ENCODE measurements at regions not wholly inside any gene's neighbourhood (a gene's known extent, or its start where the extent isn't known, plus 50 kb on each side); places are given as distances from the start of the nearest gene placed in this dataset.
"Not testable (repeated sequence)": the region's sequence is repeated elsewhere in the genome, so short reads cannot be mapped to it uniquely, and the experiment has no call there.

DNA sequence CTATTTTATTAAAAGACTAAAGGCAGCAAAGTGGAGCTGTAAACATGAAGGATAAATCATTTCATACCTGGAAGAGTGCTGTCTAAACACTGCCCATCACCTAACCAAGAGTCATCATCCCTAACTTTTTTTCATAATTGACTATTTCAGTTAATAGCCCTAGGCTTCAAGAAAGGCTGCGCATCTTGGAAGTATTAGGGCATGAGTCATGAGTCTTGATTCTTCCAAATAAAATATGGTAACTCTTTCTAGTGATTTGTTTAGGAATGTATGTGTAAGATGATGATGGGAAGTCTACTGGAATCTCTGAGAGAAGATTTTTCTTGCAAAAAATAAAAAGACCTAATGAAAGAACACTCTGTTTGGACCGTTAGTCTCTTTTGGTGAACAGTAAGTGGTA, 207.7 kb upstream of the AHR start:
- no peak for DNase-seq
- ATAC-seq = no peak

DNA sequence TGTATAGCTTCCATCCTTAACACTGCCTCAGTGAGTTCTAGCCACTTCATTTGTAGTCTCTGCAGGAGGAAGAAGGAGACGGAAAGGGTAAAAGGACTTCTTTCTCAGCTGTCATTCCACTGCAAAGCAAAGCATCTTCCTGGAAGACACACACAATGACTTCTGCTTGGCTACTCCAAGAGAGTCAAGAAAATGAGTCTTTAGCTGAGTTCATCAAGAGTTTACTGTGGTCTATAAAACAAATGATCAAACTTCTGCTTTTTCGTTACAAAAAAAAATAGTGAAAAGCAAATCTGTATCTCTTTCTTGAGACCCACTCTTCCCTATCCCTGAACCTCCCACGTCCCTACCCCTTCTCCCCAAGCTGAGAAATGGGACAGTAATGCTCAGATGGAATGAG, 205.0 kb upstream of the AHR start:
- DNase-seq = no peak

DNA sequence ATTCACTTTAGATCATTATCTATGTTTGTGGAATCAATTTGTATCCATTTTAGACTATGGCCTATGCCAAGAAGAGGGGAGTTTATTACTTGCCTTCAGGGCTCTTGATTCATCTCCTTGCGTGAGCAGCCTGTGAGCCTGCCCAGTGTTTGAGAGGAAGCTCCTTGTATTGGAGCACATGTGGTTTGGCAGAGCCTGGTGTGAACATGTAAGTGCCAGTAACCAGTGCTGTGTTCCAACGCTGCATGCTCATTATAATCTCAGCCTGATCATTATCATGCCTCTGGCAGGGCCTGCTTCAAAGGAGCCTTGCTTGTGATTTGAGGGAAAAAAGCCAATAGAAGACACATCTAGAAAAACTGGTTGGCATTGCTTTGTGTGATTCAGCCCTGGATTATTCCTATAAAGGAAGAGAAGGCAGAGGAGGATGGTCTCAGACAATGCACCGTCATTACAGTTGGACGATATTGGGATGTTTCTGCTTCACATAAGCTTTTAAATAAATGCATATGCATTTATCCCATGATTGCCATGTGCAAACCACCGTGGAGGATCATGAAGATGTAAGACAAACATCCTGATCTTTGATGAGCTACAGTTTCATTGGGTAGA, 203.4 kb upstream of the AHR start:
- DNase-seq (no peak), ATAC-seq (no peak)

More for the DNA sequence above, 205.0 kb upstream of the AHR start:
- ATAC-seq = no peak

DNA sequence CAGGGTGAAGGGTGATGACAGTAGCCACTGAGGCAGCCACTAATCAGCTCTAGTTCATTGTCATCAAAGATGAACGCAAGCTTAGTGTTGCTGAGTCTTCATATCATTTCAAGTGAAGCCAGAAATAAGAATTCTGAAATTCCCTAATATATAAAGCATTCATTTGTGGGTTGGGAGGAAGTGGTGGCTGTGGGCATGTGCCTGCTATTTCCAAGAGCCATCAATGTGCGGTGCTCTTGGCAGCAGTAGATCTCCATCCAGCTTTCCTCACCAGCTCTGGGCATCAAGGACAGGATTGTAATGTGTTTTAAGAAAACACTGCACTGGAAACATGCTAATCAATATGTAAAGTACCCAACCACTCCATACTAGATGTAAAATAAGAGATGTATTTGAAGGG, 202.5 kb upstream of the AHR start:
- no peak for DNase-seq
- no peak for ATAC-seq

- DNase-seq (no peak), ATAC-seq (no peak)
Observed at GRCh38 chr7:17097668-17098297, 200.7 kb upstream of the AHR start.

DNA sequence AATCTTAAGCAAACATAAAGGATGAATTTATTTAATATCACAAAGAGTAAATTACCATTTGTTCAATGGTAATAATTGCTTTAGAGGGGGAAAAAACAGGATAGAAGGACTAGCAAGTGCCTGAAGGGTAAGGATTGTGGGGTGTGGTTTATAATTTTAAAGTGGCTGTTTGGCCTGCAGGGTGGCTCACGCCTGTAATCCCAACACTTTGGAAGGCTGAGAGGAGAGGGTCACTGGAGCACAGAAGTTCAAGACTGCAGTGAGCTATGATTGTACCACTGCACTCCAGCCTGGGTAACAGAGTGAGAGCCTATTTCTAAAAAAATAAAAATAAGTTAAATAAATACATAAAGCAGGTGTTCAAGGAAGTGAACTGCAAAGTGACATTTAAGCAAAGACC, 199.9 kb upstream of the AHR start:
- DNase-seq (no peak), ATAC-seq (no peak)

DNA sequence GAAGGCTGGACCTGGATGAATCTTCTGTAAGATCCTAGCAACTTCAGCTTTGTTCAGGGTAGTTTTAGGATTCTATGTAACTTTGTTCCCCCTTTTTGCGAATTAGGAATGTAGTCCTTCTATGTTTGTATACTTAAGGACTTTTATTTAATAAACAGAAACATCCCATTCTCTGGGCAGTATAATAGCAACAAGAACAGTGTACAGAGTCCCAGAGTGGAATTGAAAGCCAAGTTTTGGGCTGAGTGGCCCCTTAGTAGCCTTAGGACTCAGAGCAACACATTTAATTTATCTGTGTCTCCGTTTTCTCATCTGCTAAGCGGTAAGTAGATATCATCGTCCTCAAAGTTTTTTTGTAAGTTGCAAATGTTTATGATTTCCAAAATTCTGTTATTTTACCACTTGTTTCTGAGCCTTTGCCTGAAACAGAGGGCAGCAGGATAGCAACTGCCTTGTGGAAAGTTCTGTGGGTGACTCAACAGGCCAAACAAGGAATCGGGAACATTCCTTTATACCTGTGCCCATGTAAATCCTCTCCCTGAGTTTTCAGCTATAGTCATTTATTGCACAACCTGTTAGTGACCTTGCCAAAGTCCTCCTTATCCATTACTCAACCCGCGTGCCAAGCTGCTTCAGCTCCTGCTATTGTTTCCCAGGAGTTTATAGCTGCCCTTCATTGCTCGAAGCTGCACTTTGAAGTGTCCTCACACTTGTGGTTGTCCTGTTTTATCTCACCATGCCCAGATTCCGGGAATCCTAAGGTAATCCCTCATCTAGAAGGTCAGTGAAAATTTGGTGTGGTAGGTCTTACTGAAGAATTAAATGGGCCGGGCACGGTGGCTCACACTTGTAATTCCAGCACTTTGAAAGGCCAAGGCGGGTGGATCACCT, 199.1 kb upstream of the AHR start:
- DNase-seq = no peak
- ATAC-seq = no peak

DNA sequence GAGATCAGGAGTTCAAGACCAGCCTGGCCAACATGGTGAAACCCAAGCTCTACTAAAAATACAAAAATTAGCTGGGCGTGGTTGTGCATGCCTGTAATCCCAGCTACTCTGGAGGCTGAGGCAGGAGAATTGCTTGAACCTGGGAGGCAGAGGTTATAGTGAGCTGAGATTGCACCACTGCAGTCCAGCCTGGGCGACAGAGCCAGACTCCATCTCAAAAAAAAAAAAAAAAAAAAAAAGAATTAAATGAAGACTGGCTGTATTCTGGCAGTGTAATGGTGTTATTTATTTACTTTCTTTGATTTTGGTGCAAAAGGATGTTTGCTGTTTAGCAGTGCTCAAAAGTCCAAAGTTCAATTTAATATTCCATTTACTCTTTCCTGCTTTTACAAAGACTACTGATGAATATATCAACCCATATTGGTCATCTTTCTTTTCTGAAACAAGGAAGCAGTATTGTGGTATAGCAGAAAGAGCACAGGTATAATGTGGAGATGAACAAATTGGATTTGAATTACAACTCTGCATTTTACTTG, 198.4 kb upstream of the AHR start:
- ATAC-seq = not testable (repeated sequence)

DNA sequence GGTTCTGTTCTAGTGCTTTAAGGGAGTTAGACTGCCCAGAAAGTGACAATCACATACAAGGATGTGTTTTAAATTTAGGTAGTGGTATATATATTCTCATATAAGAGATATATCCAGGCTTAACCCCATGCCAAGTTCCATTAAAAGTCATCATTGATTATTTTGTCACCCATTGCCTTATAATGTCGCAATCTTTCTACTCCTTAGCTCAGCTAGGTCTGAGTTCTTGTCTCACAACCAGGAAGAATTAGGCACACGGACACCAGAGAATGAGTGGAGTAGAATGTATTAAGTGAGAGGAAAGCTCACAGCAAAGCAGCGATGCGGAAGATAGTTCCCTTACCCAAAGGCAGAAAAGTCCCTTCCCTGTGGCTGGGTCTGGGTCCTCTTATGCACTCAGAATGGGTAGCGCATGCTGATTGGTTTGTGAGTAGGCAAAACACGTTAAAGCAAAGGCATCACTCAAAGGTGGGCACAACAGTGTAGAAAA, 197.2 kb upstream of the AHR start:
- no peak for ATAC-seq
- no peak for DNase-seq

More for the DNA sequence above, 198.4 kb upstream of the AHR start:
- not testable (repeated sequence) for DNase-seq

GRCh38 chr7:17103170-17103569, 195.3 kb upstream of the AHR start:
- ATAC-seq (no peak), DNase-seq (no peak)

DNA sequence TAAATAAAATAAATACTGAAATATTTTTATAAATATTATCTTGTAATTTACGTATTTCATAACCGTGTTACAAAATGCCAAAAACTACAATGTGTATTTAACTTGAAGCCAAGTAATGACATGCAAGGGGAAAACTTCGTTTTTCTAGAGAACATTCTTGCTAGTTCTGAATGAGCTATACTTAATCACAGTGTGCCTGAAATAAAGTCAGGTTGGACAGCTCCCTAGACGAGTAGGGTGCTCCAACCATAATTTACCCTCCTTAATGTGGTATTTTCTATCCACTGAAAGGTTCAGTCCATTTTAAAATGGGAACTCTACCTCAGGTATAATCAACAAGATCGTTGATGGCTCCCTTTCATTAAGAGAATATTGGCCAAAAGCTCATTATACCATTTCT, 194.5 kb upstream of the AHR start:
- ATAC-seq (no peak), DNase-seq (no peak)

DNA sequence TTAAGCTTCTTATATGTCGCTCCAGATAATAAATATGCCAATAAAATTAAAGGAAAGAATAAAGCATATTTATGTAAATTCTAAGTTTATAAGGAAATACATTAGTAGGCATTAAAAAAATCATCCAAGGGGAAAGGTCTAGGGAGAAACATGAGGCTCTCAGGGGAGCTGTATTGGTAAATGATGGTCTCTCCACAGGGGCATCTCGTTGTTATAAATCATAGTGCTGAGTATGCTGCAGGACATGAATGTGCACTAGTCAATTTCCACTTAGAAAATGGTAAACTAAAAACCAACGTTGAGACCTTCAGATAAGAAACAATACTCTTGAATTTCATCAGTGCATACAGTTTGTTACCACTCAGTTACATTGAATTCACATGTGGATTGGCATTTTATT, 194.0 kb upstream of the AHR start:
- ATAC-seq = no peak

GRCh38 chr7:17105701-17106100, 192.8 kb upstream of the AHR start:
- ATAC-seq = no peak
- no peak for DNase-seq

More for the DNA sequence above, 194.0 kb upstream of the AHR start:
- DNase-seq = no peak

GRCh38 chr7:17108049-17108584, 190.3 kb upstream of the AHR start:
- ATAC-seq (no peak), DNase-seq (no peak)

GRCh38 chr7:17109020-17109419, 189.4 kb upstream of the AHR start:
- no peak for DNase-seq
- no peak for ATAC-seq

- not testable (repeated sequence) for ATAC-seq, DNase-seq
Observed at GRCh38 chr7:17113770-17114169, 184.7 kb upstream of the AHR start.

GRCh38 chr7:17118412-17118811, 180.0 kb upstream of the AHR start:
- no peak for DNase-seq

GRCh38 chr7:17120756-17121155, 177.7 kb upstream of the AHR start:
- no peak for DNase-seq
- no peak for ATAC-seq

More at GRCh38 chr7:17118412-17118811, 180.0 kb upstream of the AHR start:
- no peak for ATAC-seq

- ATAC-seq (no peak), DNase-seq (no peak)
Observed at GRCh38 chr7:17121671-17122070, 176.8 kb upstream of the AHR start.

DNA sequence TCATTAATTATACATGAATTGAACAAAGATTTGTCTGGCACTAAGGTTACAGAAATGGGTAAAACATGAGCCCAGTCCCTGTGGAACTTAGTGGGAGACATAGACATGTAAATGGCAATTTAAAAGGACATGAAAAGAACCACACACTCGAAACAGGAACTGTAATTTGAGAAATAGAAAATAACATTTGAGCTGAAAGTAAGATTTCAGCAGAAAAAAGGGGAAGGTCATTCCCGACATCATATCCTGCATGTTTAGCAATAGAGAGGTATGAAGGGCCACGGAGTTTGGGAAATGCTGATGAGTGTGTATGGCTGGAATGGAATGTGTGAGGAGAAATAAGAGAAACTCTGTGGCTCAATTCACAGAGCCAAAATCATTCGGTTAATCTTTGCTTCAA, 175.4 kb upstream of the AHR start:
- no peak for ATAC-seq

GRCh38 chr7:17126413-17127268, 171.8 kb upstream of the AHR start:
- no peak for ATAC-seq
- no peak for DNase-seq

More for the DNA sequence above, 175.4 kb upstream of the AHR start:
- no peak for DNase-seq
